Mesothelial cell of epicardium (in vitro differentiated cells): ENCODE measurements at regions not wholly inside any gene's neighbourhood (a gene's known extent, or its start where the extent isn't known, plus 50 kb on each side); places are given as distances from the start of the nearest gene placed in this dataset.
"Not testable (repeated sequence)": the region's sequence is repeated elsewhere in the genome, so short reads cannot be mapped to it uniquely, and the experiment has no call there.

Experiments
- DNase-seq, 2 experiments: peaks; one replicate each; pipeline ENCODE4 v3.0.0; 2021; ENCODE audit warnings: low spot score in 2 of 2; ENCODE audit not compliant: unreplicated experiment in 2 of 2
- H3K27ac Mint-ChIP-seq: 2 replicates; pipeline ENCODE4 v1.8.0; 2021; ENCODE audit warnings: mixed read lengths
- H3K27me3 Mint-ChIP-seq: 2 replicates; pipeline ENCODE4 v1.8.0; 2021; ENCODE audit warnings: low read depth, mixed read lengths
- H3K36me3 Mint-ChIP-seq: 2 replicates; pipeline ENCODE4 v1.8.0; 2021; ENCODE audit warnings: mixed read lengths
- H3K4me1 Mint-ChIP-seq: 2 replicates; pipeline ENCODE4 v1.8.0; 2021; ENCODE audit warnings: mixed read lengths
- H3K4me3 Mint-ChIP-seq: 2 replicates; pipeline ENCODE4 v1.8.0; 2021; ENCODE audit warnings: mild to moderate bottlenecking, moderate library complexity, mixed read lengths
- H3K9me3 Mint-ChIP-seq: 2 replicates; pipeline ENCODE4 v1.8.0; 2021; ENCODE audit warnings: mixed read lengths
- TF ChIP-seq, protein P1 (sequence below): fragments of 200-600 bp; sonication (generic); IDR thresholded peaks from one replicate; pipeline ENCODE4 v1.5.0; 2021; ENCODE audit warnings: antibody characterized with exemption; ENCODE audit not compliant: unreplicated experiment

DNA sequence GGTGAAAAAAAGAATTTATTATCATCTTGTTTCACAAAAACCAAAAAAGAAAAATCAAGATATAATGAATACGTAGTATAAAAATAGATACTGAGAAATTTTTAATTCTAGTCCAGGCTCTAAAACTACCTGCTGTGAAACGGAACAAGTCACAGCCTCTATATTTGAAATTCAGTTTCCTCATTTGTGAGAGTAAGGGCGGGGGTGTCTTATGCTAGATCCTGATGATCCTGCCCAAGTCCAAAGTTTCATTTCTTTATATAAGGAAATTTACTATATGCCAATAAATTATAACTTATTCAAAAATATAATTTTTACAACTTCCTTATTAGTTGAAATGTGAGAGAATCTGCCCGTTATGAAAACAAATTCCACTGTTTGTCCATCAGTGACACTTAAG, 385.7 kb downstream of the CGGBP1 start:
- no peak for DNase-seq
- TF ChIP-seq, protein P1, sequence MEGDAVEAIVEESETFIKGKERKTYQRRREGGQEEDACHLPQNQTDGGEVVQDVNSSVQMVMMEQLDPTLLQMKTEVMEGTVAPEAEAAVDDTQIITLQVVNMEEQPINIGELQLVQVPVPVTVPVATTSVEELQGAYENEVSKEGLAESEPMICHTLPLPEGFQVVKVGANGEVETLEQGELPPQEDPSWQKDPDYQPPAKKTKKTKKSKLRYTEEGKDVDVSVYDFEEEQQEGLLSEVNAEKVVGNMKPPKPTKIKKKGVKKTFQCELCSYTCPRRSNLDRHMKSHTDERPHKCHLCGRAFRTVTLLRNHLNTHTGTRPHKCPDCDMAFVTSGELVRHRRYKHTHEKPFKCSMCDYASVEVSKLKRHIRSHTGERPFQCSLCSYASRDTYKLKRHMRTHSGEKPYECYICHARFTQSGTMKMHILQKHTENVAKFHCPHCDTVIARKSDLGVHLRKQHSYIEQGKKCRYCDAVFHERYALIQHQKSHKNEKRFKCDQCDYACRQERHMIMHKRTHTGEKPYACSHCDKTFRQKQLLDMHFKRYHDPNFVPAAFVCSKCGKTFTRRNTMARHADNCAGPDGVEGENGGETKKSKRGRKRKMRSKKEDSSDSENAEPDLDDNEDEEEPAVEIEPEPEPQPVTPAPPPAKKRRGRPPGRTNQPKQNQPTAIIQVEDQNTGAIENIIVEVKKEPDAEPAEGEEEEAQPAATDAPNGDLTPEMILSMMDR = no peak
- no peak overlapping the region for H3K4me3 Mint-ChIP-seq
- H3K27ac Mint-ChIP-seq = no peak overlapping the region
- H3K27me3 Mint-ChIP-seq = no peaks in the 10 kb centered on the region
- H3K9me3 Mint-ChIP-seq = no peaks in the 10 kb centered on the region
- no peaks in the 10 kb centered on the region for H3K36me3 Mint-ChIP-seq
- peaks cover 10% of the 10 kb centered on the region for H3K4me1 Mint-ChIP-seq

DNA sequence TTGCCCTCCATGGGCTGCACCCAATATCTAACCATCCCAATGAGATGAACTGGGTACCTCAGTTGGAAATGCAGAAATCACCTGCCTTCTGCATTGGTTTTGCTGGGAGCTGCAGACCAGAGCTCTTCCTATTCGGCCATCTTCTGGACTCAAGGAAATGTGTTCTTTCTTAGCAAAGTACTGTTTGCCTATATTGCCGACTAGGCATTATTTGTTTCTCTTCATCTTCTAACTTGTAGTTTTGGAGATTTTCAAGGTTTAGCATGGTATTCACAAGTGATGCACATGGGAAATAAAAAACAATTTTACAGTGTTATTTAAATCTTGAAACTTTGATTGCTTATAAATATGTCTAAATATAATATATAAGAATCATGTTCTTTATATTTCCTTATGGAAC, 377.8 kb upstream of the POU1F1 start:
- no peak overlapping the region for H3K27ac Mint-ChIP-seq
- no peaks in the 10 kb centered on the region for H3K4me1 Mint-ChIP-seq
- DNase-seq = no peak
- H3K27me3 Mint-ChIP-seq = peaks cover 6% of the 10 kb centered on the region
- TF ChIP-seq, protein P1 = no peak
- peaks cover 6% of the 10 kb centered on the region for H3K9me3 Mint-ChIP-seq
- H3K4me3 Mint-ChIP-seq = no peak overlapping the region
- no peaks in the 10 kb centered on the region for H3K36me3 Mint-ChIP-seq

- H3K27ac Mint-ChIP-seq, H3K36me3 Mint-ChIP-seq, H3K4me1 Mint-ChIP-seq, H3K27me3 Mint-ChIP-seq, DNase-seq, H3K9me3 Mint-ChIP-seq, H3K4me3 Mint-ChIP-seq: not testable (repeated sequence)
These were observed 376.8 kb upstream of the POU1F1 start for GRCh38 chr3:87653138-87653537.

DNA sequence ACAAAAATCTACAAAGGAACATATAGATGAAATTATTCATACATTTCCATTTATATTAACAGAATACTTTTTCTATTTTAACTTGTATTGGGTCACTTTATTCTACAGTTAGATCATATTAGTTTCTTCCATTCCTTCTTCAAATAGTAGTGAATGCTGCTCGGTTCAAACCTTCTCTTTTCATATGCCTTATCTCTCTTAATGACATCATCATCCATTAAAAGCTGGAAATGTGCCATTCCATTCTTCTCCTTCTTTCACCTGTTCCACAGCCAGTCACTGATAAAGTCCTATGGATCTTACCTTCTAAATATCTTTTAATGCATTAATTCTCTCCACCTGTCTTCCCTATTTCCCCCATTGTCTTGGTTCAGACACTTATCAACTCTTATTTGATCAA, 358.0 kb upstream of the POU1F1 start:
- Mint-ChIP-seq H3K9me3 (peaks cover 16% of the 10 kb centered on the region), H3K27me3 (no peaks in the 10 kb centered on the region), H3K27ac (no peak overlapping the region), H3K4me1 (no peaks in the 10 kb centered on the region), H3K4me3 (no peak overlapping the region), H3K36me3 (no peaks in the 10 kb centered on the region)
- no peak for DNase-seq
- TF ChIP-seq, protein P1 = no peak

- Mint-ChIP-seq H3K27ac (no peak overlapping the region), H3K9me3 (peaks cover 25% of the 10 kb centered on the region), H3K36me3 (no peaks in the 10 kb centered on the region), H3K27me3 (no peaks in the 10 kb centered on the region), H3K4me3 (no peak overlapping the region), H3K4me1 (no peaks in the 10 kb centered on the region)
- TF ChIP-seq, protein P1 = no peak
- DNase-seq = no peak
These were observed 350.9 kb upstream of the POU1F1 start for GRCh38 chr3:87627316-87627715.

- Mint-ChIP-seq H3K27ac (no peak overlapping the region), H3K9me3 (peaks cover 25% of the 10 kb centered on the region), H3K36me3 (no peaks in the 10 kb centered on the region), H3K4me1 (no peaks in the 10 kb centered on the region), H3K4me3 (no peak overlapping the region), H3K27me3 (no peaks in the 10 kb centered on the region)
- DNase-seq = no peak
- TF ChIP-seq, protein P1 = no peak
These were observed 350.2 kb upstream of the POU1F1 start for GRCh38 chr3:87626546-87626945.
